ENCODE measurements at regions not wholly inside any gene's neighbourhood (a gene's known extent, or its start where the extent isn't known, plus 50 kb on each side); places are given as distances from the start of the nearest gene placed in this dataset.

DNA sequence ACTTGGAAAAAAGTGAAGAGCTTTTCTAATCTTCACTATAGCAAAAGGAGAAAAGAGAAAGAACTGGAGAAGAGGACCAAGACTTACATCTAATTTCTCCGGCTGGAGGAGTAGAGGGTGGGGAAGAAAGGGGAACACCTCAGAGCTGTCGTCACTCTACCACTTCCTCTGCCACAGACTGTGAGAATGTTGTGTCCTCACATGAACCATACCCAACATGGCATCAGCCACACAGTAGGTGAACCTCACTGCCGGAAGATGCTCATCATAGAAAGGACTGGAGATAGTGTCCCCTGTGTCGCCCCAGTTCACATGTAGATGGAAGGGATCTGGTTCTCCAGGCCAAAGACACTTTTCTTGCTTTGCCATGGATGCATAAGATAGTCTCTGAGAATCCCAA is 604.4 kb upstream of the NOX3 start:
- CTCF ChIA-PET: no interaction called here
- Mint-ChIP-seq H3K4me3 (no peak overlapping the region), H3K4me1 (no peaks in the 10 kb centered on the region), H3K9me3 (ENCODE audit: low read depth) (peaks cover 5% of the 10 kb centered on the region), H3K36me3 (no peaks in the 10 kb centered on the region), H3K27ac (no peak overlapping the region), H3K27me3 (no peaks in the 10 kb centered on the region)
- DNase-seq: no peak
- ATAC-seq: no peak

DNA sequence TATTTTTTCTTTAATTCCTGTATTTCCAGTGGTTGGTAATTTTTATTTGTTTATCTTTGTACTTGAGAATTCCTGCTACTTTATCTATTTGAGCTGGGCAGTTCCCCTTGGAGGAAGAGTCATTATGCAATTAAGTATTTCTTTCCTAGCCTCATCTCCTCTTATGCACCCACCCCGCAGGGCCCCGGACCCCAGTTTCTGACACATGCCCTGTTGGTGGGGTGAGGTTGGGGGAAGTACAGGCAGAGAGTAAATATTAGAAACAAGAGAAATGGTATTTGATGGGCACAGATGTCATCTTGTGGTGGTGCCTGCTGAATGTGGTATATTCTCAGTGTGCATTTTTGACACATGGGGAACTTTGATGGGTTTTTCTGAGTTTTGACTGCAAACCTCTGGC is 602.7 kb upstream of the NOX3 start:
- DNase-seq (no peak), ATAC-seq (no peak)
- Mint-ChIP-seq H3K36me3 (no peaks in the 10 kb centered on the region), H3K27ac (no peak overlapping the region), H3K4me1 (no peaks in the 10 kb centered on the region), H3K27me3 (no peaks in the 10 kb centered on the region), H3K9me3 (ENCODE audit: low read depth) (peaks cover 5% of the 10 kb centered on the region), H3K4me3 (no peak overlapping the region)
- CTCF ChIA-PET: no interaction called here

DNA sequence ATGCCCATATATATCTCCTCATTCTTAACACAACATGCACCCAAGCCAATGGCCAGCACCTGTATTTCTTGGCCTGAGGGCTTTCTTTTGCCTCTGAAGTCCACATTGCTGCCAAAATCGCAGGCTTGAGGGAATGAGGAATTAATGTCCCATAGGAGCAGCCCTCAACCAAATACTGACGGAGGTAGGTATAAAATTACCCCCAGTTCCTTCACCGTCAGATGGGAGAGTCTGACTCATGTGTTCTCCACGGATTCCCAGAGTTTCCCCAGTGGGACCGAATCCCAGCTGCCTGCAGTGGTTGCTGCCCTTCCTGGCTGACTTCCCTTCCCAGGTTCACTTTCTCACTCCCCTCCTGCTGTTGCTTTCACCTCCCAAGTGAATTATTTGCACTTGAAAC is 602.2 kb upstream of the NOX3 start:
- Mint-ChIP-seq H3K27me3 (no peaks in the 10 kb centered on the region), H3K27ac (no peak overlapping the region), H3K4me3 (no peak overlapping the region), H3K36me3 (no peaks in the 10 kb centered on the region), H3K9me3 (ENCODE audit: low read depth) (peaks cover 5% of the 10 kb centered on the region), H3K4me1 (no peaks in the 10 kb centered on the region)
- ATAC-seq: no peak
- no peak for DNase-seq
- CTCF ChIA-PET: no interaction called here

DNA sequence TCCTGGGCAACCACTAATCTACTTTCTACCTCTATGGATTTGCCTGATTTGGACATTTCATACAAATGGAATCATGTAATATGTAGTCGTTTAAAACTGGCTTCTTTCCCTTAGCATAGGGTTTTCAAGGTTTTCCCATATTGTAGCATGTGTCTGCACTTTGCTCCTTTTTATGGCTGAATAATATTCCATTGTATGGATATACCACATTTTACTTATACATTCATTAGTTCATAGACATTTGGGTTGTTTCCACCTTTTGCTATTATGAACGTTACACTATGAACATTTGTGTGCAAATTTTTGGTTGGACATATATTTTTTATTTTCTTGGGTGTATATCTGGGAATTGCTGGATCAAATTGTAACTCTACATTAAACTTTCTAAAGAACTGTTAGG is 600.4 kb upstream of the NOX3 start:
- no peak overlapping the region for H3K4me3 Mint-ChIP-seq
- DNase-seq: no peak
- H3K36me3 Mint-ChIP-seq: no peaks in the 10 kb centered on the region
- H3K9me3 Mint-ChIP-seq (ENCODE audit: low read depth): peaks cover 5% of the 10 kb centered on the region
- ATAC-seq: no peak
- H3K27me3 Mint-ChIP-seq: no peaks in the 10 kb centered on the region
- no peak overlapping the region for H3K27ac Mint-ChIP-seq
- no peaks in the 10 kb centered on the region for H3K4me1 Mint-ChIP-seq
- CTCF ChIA-PET: no interaction called here

DNA sequence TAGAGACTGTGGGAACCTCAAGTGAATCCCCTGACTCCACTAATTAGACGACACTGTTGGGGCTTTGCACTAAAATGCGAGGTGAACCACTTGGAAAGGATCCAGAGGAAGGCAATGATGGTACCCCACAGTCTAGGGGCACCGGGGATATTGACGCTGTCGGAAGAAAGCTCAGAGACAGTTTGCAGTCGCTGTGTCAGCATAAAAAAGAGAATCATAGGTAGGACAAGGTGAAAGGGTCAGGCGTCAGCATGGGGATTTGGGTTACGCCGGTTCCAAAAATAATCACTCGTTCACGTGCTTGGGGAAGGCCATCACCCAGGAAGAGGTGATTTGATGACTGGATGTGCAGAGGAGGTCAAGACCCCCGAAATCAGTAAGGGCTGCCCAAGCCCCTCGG is 598.0 kb upstream of the NOX3 start:
- H3K27ac Mint-ChIP-seq: no peak overlapping the region
- peaks cover 3% of the 10 kb centered on the region for H3K9me3 Mint-ChIP-seq (ENCODE audit: low read depth)
- CTCF ChIA-PET: no interaction called here
- H3K4me1 Mint-ChIP-seq: no peaks in the 10 kb centered on the region
- no peaks in the 10 kb centered on the region for H3K36me3 Mint-ChIP-seq
- no peak overlapping the region for H3K4me3 Mint-ChIP-seq
- ATAC-seq (no peak), DNase-seq (no peak)
- no peaks in the 10 kb centered on the region for H3K27me3 Mint-ChIP-seq

DNA sequence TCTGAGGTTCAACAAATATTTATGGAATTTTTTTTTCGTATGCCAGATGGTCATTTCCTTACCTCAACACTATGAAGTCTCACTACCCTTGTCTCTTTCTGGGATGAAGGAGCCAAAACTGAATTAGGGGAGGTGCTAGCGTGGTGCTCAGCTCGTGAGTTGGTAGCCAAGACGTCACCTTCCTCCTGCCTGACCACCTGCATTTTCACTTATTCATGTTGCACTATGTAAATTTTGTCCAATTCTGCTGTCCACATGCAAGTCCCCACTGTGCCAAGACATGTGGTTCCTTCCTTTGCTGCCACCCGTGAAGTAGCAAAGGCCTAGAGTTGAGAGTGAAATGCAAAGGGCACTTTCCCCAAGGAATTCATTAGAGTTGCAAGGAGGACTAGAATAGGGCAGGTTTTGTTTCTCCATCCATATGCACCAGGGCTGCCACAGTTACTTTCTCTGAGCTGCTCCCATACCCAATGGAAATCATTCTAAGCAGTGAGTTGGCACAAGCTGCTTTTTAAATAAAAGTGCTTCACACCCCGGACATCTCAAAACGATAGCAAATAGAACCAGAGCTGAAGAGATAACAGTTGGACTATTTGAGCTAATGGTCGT is 591.3 kb upstream of the NOX3 start:
- no peaks in the 10 kb centered on the region for H3K27me3 Mint-ChIP-seq
- no peak overlapping the region for H3K27ac Mint-ChIP-seq
- DNase-seq (no peak), ATAC-seq (no peak)
- H3K9me3 Mint-ChIP-seq (ENCODE audit: low read depth): no peaks in the 10 kb centered on the region
- no peak overlapping the region for H3K4me3 Mint-ChIP-seq
- CTCF ChIA-PET: no interaction called here
- H3K4me1 Mint-ChIP-seq: no peaks in the 10 kb centered on the region
- no peaks in the 10 kb centered on the region for H3K36me3 Mint-ChIP-seq

DNA sequence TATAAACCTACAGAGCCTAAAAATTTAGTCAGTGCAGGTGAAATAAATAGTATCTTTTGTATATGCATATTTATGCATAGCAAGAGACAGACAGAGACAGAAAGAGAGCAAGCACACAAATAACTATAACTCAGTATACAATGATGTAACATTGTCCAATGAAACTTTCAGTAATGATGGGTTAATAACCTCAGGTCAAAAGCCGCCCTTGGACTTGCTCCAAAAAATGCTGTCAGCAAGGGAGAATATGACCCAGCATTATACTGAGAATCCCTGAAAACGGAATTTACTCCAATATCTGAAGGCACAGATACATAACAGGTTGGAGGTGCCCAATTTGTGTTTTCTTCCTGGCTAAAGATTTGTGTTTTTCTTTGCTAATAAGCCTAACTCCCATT is 590.6 kb upstream of the NOX3 start:
- no peaks in the 10 kb centered on the region for H3K36me3 Mint-ChIP-seq
- ATAC-seq (no peak), DNase-seq (no peak)
- no peak overlapping the region for H3K4me3 Mint-ChIP-seq
- CTCF ChIA-PET: no interaction called here
- no peaks in the 10 kb centered on the region for H3K9me3 Mint-ChIP-seq (ENCODE audit: low read depth)
- H3K4me1 Mint-ChIP-seq: no peaks in the 10 kb centered on the region
- no peaks in the 10 kb centered on the region for H3K27me3 Mint-ChIP-seq
- no peak overlapping the region for H3K27ac Mint-ChIP-seq

DNA sequence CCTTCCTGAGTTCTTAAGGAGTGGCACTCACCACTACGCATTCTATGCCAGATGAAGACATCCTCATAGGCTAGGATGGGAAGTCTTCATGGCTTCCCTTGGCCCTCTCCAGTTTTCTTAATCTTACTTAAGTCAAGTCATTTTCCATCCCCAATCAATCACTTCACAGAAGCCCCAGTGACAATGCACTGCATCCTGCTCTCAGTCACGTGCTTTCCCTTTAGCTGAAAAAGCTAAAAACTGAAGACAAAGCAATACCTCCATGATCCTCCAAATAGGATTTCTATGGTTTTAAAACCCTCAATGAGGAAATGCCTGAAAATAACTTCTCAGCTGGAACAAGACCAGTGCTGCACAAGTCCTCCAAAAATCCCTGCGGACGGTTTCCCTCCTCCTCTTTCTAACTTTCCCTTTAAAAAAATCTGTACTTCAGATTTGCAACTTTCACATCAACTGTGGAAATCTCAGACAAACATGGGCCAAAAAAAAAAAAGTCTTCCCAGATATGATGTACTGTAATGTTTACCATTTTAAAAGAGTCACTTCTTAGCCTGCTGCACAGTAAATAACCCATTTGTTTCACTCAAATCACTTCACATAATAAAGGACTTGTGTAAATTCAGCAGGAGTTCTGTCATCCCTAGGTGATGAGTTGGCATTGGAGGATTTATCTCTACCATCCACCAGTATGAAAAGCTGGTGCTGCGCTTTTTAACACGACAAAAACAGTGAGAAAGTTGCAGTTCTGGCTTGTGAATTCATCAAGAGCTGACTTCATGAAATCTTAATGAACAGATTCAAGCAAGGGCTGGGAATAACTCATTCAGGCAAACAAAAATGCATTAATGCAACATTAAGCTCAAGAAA is 590.0 kb upstream of the NOX3 start:
- ATAC-seq (no peak), DNase-seq (no peak)
- Mint-ChIP-seq H3K27me3 (no peaks in the 10 kb centered on the region), H3K27ac (no peak overlapping the region), H3K4me1 (no peaks in the 10 kb centered on the region), H3K9me3 (ENCODE audit: low read depth) (no peaks in the 10 kb centered on the region), H3K4me3 (no peak overlapping the region), H3K36me3 (no peaks in the 10 kb centered on the region)
- CTCF ChIA-PET: no interaction called here

DNA sequence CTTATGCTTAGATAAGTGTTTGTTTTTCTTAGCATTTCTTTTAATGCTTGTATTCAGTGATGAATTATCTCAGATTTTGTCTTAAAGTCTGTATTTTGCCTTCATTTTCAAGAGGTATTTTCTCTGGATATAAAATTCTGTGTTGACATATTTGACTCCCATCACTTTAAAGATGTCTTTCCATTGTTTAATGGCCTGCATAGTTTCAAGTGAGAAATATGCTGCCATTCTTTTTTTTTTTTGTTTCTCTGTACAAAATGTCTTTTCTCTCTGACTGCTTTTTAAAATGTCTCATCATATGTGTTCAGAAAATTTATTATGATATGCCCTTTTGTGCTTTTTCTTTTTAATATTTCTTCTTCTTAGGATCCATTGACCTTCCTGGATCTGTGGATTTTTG is 578.0 kb upstream of the NOX3 start:
- Mint-ChIP-seq H3K4me3 (no peak overlapping the region), H3K4me1 (no peaks in the 10 kb centered on the region), H3K27ac (no peak overlapping the region), H3K27me3 (no peaks in the 10 kb centered on the region), H3K9me3 (ENCODE audit: low read depth) (peaks cover 11% of the 10 kb centered on the region), H3K36me3 (no peaks in the 10 kb centered on the region)
- ATAC-seq: no peak
- DNase-seq: no peak
- CTCF ChIA-PET: no interaction called here

DNA sequence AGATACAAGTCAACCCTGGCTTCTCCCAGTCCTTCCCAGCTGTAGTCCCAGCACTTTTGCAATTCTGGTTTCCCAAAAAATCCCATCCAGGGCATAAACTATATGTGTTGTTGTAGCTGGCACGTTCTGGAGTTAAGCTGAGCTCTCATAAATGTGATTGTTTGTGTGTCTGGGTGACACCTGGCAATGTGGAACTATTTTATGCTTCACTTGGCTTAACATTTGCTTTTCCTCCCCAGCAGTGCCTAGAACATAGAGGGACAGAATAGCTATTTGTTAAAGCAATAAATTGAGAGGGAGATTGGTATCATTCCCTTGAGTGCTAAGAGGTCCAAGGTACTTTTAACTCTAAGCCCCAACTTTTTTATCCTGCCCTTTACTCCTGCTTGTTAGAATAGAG is 575.9 kb upstream of the NOX3 start:
- CTCF ChIA-PET: interaction anchor here (0.7 kb wide), 1 partner anchor 134 kb away, joined by 4 read pairs; no protein-coding TSS in a partner anchor
- H3K9me3 Mint-ChIP-seq (ENCODE audit: low read depth): peaks cover 13% of the 10 kb centered on the region
- ATAC-seq (no peak), DNase-seq (no peak)
- no peaks in the 10 kb centered on the region for H3K27me3 Mint-ChIP-seq
- no peaks in the 10 kb centered on the region for H3K4me1 Mint-ChIP-seq
- H3K27ac Mint-ChIP-seq: no peak overlapping the region
- H3K4me3 Mint-ChIP-seq: no peak overlapping the region
- no peaks in the 10 kb centered on the region for H3K36me3 Mint-ChIP-seq

DNA sequence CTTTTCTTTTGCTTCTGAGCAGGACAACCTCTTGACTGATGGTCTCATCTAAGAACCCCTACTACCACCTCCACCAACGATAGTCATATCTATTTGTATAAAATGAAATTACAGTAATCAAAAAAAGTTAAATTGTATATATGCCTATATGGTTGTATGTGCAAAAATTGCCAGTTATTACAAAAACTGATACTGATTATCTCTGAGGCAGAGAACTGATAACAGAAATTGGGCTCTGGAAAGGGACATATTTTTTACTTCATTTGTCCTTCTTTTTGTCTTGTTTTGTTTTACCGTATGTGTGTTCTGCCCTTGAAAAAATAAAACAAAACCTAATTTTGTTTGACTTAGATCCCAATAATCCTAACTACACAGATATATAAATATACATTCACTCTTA is 574.4 kb upstream of the NOX3 start:
- H3K27ac Mint-ChIP-seq: no peak overlapping the region
- peaks cover 13% of the 10 kb centered on the region for H3K9me3 Mint-ChIP-seq (ENCODE audit: low read depth)
- CTCF ChIA-PET: interaction anchor here (1.0 kb wide), 1 partner anchor 37 kb away, joined by 4 read pairs; no protein-coding TSS in a partner anchor
- no peaks in the 10 kb centered on the region for H3K27me3 Mint-ChIP-seq
- DNase-seq (no peak), ATAC-seq (no peak)
- no peaks in the 10 kb centered on the region for H3K4me1 Mint-ChIP-seq
- H3K4me3 Mint-ChIP-seq: no peak overlapping the region
- no peaks in the 10 kb centered on the region for H3K36me3 Mint-ChIP-seq

DNA sequence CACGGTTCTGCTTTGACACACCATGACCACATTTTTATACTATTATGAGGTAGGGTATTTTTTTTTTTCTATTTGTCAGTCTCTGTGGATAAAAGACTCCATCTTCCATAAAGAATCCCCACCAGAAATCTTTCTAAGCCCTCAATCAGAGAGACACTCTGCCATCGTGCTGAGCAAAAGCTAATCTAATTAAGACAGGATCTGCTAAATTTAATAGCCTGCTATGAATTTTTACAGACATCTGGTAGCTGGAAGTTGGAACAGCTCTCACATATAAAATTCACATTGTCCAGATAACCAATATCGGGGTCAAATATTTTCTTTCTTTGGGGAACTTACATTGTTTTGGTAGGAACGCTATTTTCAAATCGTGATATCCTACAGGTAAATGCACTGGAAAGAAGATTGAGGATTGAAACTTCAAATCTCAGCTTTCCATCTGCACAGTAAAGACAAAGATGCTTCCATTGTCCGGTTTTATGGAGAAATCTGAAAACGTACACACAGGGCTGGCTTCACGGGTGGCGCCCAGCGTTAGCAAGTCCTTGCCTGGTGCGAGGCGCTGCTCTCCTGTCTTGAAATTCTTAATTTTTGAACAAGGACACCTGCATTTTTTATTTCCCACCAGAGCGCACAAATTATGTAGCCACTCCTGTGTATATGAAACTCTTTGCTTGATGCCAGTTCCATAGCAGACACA is 573.8 kb upstream of the NOX3 start:
- DNase-seq (no peak), ATAC-seq (no peak)
- no peak overlapping the region for H3K27ac Mint-ChIP-seq
- CTCF ChIA-PET: no interaction called here
- no peaks in the 10 kb centered on the region for H3K36me3 Mint-ChIP-seq
- H3K4me3 Mint-ChIP-seq: no peak overlapping the region
- H3K4me1 Mint-ChIP-seq: no peaks in the 10 kb centered on the region
- peaks cover 13% of the 10 kb centered on the region for H3K9me3 Mint-ChIP-seq (ENCODE audit: low read depth)
- H3K27me3 Mint-ChIP-seq: no peaks in the 10 kb centered on the region

DNA sequence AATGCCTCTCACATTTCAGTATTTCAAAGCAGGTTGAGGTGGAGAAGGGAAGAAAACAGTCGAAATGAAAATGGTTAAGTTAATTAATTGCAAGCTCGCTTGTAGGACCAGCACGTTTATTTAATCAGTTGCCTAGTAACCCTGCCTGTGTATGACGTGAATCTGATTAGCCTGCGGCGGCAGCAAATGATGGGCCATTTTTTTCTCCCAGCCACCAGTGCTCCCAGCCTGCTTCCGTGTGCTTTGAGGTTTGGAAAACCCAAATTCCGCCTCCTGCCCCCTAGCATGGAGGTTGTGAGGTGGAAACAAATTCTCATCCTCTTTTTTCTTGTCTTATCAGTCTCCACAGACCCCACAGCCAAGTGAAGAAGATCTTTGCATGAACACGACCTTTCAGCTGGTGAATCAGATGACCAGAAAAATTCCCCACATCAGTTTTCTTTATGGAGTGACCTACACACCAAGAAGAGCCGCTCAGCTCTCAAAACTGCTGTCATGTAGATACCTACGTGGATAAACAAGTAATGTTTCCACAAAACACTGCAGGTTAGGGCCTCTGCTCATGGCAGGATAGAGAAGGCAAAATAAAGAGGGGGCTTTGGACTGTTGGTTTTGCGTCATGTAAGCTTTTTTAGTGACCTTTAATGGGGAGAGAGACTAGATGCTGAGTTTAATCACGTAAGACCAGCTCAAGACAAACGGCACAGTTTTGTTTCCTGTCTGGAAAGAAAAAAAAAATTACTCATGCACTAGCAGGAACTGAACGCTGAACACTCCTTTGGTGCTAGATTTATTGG is 572.9 kb upstream of the NOX3 start:
- ATAC-seq (no peak), DNase-seq (no peak)
- Mint-ChIP-seq H3K27ac (no peak overlapping the region), H3K9me3 (ENCODE audit: low read depth) (peaks cover 15% of the 10 kb centered on the region), H3K4me1 (no peaks in the 10 kb centered on the region), H3K36me3 (no peaks in the 10 kb centered on the region), H3K27me3 (no peaks in the 10 kb centered on the region), H3K4me3 (no peak overlapping the region)
- CTCF ChIA-PET: no interaction called here

All from activated CD8-positive, alpha-beta memory T cell treated with anti-CD3 and anti-CD28 coated beads, Interleukin-2, amount 10 ng/mL, durations not matched to agents 7 days and 5 days (primary cell).